H4 (cell line): ENCODE measurements at regions not wholly inside any gene's neighbourhood (a gene's known extent, or its start where the extent isn't known, plus 50 kb on each side); places are given as distances from the start of the nearest gene placed in this dataset.
"Not testable (repeated sequence)": the region's sequence is repeated elsewhere in the genome, so short reads cannot be mapped to it uniquely, and the experiment has no call there.

ENCODE experiments used
- DNase-seq: peaks from one replicate; pipeline ENCODE4 v3.0.0-alpha.2; 2015; ENCODE audit warnings: low spot score

DNA sequence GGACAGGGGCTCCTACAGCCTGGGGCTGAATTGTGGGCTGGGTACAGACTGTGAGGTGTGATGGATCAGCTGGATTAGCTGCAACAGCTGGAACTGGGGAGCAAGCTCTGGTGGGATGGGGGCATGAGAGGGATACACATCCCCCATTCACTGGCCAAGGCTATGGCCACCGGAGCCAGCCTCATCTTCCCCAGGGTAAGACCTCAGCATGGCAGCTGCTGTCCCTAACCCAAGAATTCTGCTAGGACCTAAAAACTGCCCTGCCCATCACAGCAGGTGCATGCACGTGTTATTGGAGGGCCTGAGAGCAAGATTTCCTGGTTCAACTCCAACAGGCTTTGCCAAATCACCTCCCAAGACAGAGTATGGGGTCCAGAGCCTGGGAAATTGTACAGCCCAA, 258.6 kb upstream of the AGTR2 start:
- no peak for DNase-seq

DNA sequence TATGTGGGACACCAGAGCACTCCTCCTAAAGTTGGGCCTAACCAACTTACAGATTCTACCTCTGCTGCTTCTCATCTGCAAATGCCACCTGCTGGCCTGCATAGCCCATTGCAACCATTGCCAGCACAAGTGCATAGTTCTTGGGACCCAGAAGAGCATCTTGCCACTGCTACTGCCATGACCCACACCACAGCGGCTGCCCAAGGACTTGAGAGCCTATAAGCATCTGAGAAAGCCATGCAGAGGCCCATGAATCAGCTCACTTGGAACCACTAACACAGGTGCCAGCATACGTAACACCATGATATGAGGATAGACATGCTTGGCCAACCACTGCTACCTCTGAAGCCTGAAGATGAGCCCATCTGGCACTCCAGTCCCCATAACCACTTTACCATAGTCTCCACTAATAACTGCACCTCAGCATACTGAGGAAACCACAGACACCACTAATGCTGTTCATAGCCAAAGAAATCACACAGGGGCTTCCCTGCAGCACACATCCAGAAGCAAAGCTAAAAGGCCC, 258.1 kb upstream of the AGTR2 start:
- no peak for DNase-seq

- DNase-seq, result no peak
Measured at GRCh38 chrX:115913575-115913974, 257.0 kb upstream of the AGTR2 start.

DNA sequence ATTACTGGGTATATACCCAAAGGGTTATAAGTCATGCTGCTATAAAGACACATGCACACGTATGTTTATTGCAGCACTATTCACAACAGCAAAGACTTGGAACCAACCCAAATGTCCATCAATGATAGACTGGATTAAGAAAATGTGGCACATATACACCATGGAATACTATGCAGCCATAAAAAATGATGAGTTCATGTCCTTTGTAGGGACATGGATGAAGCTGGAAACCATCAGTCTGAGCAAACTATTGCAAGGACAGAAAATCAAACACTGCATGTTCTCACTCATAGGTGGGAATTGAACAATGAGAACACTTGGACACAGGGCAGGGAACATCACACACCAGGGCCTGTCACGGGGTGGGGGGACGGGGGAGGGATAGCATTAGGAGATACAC, 254.9 kb upstream of the AGTR2 start:
- not testable (repeated sequence) for DNase-seq

DNA sequence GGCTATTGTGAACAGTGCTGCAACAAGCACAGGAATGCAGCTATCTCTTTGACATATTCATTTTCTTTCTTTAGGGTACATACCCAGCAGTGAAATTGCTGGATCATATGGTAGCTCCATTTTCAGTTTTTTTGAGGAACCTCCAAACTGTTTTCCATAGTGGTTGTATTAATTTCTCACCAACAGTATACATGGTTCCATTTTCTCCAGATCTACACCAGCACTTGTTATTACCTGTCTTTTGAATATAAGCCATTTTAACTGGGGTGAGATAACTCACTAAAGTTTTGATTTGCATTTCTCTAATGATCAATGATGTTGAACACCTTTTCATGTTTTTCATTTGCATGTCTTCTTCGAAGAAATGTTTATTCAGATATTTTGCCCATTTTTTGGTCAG, 241.1 kb upstream of the AGTR2 start:
- DNase-seq, result no peak

DNA sequence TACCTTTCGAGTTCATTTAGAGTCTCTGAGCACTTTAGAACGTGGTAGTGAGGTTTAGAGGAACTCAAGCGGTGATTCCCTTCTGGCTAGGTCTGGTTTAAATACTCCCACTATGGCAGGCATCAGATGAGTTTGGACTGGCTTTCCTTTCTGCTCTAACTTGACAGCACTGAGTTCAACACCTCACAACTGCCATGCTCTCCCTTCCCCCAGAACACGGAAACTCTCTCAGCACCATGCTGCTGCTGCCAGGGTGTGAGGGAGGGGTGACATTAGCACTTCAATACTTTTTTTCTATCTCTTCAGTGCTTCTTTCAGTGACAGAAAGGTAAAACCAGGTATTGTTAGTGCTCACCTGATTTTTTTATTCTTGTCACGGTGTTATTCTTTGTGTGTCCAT, 234.5 kb upstream of the AGTR2 start:
- DNase-seq, result no peak

DNA sequence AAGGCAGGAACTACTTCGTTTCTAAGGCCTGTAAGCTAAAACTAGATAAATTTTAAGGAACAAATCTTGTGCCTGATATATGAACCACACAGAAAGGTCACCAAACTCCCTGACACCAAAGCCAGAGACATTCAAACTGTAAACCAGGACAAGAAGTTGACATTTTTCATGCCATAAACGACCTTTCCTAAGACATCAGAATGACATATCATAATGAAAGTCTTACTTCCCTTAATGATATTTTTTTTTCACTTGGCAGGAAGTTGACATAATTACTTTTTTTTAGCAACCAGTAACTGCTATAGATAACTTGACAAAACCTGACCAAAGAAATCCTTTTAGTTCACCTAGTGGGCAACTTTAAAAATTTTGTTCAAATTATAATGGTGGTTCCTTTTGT, 231.5 kb upstream of the AGTR2 start:
- DNase-seq, result no peak

DNA sequence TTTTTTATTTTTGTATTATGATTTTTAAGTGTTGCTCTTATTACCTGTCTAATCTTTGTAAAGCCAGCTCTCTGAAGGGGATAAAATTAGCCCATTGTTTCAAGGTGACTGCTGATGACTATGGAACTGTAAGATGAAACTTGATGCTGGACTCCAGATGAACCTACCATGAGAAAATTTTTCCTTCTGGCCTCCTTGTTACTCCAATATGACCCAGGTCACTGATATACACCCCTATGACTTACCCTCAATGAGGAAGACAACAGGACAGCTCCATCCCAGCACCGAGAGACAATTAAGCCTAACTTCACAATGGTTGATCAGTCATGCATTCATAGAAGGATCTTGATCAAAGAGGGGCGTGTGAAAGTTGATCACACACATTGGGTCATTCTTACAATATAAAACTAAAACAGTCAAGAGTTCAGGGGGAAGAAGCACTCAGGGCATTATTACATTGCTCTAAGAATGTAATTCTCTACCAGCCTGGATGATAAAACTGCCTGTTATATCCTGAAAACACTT, 230.8 kb upstream of the AGTR2 start:
- DNase-seq, result no peak

DNA sequence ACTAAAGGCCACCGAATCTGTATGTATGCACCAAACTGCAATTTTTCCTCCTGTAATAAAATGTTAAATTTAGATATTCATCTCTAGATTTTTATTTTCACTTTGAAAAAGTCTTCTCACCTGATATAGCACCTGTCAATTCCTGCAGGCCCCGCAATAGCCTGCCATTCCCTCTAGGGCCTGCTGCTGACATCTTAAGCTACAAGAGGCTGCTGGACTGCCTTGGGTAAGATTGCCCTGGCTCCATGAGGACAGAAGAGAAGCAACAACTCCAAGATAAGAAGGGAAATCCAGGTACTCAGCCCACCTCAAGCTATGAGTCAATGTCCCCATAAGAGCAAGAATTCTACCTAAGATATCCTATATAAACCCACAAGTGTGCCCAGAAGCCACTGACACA, 230.2 kb upstream of the AGTR2 start:
- DNase-seq, result no peak

GRCh38 chrX:115940888-115941332, 229.6 kb upstream of the AGTR2 start:
- no peak for DNase-seq

GRCh38 chrX:115941388-115941787, 229.2 kb upstream of the AGTR2 start:
- DNase-seq, result no peak

DNA sequence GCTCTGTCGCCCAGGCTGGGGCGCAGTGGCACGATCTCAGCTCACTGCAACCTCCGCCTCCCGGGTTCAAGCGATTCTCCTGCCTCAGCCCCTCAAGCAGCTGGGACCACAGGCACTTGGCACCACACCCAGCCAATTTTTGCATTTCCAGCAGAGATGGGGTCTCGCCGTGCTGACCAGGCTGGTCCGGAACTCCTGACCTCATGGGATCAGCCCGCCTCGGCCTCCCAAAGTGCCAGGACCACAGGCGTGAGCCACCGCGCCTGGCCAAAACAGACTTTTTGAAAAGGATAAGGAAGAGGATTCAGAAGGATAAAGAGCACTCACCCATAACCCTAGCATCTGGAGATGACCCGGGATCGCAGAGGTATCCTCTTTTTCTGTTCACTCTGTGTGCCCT, 224.5 kb upstream of the AGTR2 start:
- no peak for DNase-seq

DNA sequence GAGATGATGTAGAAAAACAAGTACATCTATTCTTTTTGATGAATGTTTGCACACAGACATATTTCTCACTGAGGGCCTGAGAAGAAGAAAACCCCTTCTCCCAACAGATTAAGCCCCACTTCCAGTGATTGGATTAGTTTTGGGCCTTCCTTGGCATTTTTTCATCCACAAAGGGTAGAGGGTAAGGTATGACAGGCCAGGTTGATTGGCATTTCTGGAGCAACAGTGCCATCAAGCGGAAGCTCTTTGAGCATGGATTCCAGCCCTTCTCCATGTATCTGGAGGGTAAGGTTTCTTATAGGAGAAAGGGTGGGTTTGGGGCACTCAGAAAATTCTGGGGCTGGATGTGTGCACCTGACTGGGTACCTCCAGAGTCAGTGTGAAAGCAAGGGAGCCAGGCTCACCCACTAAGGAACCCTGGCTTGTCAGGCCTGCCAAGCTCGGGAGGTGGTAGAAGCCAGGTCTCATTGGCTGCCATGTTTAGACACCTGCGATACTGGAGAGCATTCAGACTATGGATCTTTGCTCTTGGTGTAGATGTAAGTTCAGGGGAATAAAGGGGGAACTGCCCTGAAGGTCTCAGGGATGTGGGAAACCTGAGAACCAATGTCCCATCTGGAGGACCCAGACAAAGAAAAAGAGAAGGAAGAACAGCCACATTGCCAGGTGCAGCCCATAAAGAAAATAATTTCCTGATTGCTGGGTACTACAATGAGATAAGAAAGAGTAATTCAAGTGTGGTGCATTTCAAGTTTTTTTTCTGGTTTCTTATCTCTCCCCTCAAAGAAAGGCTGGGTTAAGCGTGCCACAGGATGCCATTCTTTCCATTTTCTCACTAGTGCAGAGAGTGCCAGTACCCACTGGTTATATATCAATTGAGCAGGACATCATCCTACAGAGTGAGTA, 222.3 kb upstream of the AGTR2 start:
- no peak for DNase-seq

GRCh38 chrX:115949900-115950822, 220.4 kb upstream of the AGTR2 start:
- DNase-seq, result no peak

DNA sequence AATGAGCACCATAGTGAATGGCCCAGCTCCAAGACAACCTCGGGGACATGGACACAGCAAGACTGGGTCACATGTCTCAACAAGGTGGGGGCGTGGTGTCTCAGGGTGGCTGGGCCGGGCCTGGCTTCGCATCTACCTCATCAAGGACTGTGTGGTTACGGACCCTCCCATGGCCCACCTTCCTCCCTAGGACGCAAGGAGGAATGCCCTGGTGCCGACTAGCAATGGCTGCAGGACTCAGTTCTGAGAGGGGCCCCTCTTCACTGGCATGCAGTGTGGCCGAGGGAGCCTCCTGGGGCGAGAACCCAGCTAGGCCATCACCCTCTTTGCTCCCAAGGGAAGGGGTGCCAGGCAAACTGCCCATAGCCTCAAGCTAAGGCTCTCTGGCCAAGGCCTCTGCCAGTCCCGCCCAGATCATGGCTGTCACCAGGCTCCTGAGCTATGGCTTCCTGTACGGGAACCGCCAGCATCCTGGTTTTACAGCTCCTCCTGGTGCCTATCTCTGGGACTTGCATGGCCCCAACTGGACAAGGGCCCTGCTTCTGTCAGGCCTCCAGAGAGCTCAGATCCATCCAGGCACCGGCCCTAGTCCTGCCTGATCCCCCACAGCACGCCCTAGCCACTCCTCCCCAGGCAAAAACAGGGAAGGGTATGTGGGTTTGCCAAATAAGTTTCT, 218.0 kb upstream of the AGTR2 start:
- DNase-seq, result no peak

GRCh38 chrX:115957862-115958490, 212.6 kb upstream of the AGTR2 start:
- DNase-seq, result no peak

GRCh38 chrX:115958687-115959359, 211.7 kb upstream of the AGTR2 start:
- no peak for DNase-seq

DNA sequence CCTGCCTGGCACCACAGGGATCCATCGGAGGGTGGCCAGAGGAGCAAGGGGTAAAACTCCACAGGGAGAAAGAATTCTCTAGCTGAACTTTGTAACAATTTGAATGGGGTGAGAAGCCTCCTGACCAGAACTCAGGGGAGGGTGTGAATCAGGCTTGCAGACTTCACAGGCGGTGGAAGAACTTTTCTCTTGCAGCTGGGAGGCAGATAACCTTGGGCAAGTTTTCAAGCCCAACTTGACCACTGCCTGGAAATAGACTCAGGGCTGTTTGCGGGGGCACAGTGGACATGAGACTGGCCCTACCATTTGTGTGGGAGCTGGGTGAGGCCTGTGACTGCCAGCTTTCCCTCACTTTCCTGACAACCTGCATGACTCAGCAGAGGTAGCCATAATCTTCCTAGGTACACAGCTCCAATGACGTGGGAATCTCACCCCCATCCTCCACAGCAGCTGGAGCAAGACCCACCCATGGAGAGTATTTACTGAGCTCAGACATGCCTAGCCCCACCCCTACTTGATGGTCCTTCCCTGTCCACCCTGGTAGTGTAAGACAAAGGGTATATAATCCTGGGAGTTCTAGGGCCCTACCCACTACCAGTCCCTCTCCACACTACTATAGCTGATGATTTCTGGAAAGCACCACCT, 210.0 kb upstream of the AGTR2 start:
- peak; percentile 27 for DNase-seq

- DNase-seq, result no peak
Measured at GRCh38 chrX:115966920-115967319, 203.6 kb upstream of the AGTR2 start.
